ENCODE measurements at regions not wholly inside any gene's neighbourhood (a gene's known extent, or its start where the extent isn't known, plus 50 kb on each side); places are given as distances from the start of the nearest gene placed in this dataset.

DNA sequence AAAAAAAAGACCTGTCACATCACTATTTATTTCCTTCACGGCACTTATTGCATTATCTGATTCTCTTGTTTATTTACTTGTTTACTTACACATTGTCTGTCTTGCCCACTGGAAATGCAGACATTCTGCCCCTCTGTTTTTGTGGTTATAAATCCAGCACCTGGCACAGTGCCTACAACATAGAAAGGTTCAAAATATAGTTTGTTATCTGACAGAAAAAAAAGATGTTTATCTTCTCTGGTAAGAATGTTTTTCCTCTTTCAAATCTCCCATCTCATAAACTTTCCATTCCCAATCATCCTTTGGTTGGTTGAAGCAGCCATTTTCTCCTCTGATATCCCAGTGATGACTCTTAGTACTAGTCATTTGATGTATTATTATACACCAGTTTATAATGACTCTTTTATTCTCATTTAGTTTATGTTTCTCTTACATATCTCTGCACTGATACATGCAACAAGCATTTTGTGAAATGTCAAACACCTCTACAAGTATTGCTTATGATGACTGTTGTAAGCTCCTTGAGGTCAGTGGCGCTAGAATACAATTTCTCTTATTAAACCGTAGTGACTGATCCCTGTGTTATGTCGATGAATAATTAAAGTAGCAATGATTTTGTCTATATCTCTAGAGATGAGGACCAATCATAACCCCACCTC, 398.4 kb upstream of the TBL1XR1 start:
- Histone ChIP-seq H3K27ac (peak overlapping the region; percentile 67 to 81), H3K36me3 (no peaks in the 10 kb centered on the region), H3K4me3 (no peak overlapping the region), H3K9me3 (no peaks in the 10 kb centered on the region), H3K27me3 (no peaks in the 10 kb centered on the region), H3K4me1 (peaks cover 0 to 27% of the 10 kb centered on the region in 2 donors)
- DNase-seq (ENCODE audit: low spot score in 2 of 2), result no peak
- no peak for TF ChIP-seq POLR2AphosphoS5 (IDR thresholded peaks at IDR 0.05)
- TF ChIP-seq POLR2A (IDR thresholded peaks at IDR 0.05), result no peak
- TF ChIP-seq, protein P1, sequence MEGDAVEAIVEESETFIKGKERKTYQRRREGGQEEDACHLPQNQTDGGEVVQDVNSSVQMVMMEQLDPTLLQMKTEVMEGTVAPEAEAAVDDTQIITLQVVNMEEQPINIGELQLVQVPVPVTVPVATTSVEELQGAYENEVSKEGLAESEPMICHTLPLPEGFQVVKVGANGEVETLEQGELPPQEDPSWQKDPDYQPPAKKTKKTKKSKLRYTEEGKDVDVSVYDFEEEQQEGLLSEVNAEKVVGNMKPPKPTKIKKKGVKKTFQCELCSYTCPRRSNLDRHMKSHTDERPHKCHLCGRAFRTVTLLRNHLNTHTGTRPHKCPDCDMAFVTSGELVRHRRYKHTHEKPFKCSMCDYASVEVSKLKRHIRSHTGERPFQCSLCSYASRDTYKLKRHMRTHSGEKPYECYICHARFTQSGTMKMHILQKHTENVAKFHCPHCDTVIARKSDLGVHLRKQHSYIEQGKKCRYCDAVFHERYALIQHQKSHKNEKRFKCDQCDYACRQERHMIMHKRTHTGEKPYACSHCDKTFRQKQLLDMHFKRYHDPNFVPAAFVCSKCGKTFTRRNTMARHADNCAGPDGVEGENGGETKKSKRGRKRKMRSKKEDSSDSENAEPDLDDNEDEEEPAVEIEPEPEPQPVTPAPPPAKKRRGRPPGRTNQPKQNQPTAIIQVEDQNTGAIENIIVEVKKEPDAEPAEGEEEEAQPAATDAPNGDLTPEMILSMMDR (IDR thresholded peaks at IDR 0.05), result no peak
- intact Hi-C loops (cut with DNase I; ENCODE audit: low total_unique reads), result no loop called here

DNA sequence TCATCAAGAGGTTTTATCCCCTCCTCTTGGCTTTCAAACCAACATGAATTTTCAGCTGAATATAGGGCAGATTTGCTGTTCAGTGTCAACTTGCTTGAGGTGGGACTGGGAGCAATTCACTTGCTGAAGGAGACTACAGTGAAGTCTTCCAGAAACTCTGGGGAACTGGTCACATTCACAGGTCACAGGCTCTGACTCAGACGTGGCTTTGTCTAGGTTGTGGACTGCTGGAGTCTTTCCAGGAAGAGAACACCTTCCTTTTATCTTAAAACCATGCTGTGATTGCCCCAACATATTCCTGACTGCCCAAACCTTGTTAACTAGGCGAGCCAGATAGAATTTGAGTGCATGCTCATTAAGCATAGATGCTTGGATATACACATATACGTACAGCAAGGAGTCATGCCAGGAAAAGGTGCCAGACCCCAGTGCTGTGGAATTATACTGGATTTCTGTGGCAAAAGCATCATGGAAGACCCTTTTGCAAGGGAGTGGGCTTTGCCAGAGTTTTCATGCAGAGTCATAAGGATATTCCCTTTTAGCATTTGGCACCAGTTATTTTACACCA, 399.1 kb upstream of the TBL1XR1 start:
- TF ChIP-seq, protein P1 (IDR thresholded peaks at IDR 0.05), result no peak
- no peak for TF ChIP-seq POLR2AphosphoS5 (IDR thresholded peaks at IDR 0.05)
- TF ChIP-seq POLR2A (IDR thresholded peaks at IDR 0.05), result no peak
- H3K4me1 ChIP-seq, result peaks cover 0 to 27% of the 10 kb centered on the region in 2 donors
- intact Hi-C loops (cut with DNase I; ENCODE audit: low total_unique reads), result no loop called here

DNA sequence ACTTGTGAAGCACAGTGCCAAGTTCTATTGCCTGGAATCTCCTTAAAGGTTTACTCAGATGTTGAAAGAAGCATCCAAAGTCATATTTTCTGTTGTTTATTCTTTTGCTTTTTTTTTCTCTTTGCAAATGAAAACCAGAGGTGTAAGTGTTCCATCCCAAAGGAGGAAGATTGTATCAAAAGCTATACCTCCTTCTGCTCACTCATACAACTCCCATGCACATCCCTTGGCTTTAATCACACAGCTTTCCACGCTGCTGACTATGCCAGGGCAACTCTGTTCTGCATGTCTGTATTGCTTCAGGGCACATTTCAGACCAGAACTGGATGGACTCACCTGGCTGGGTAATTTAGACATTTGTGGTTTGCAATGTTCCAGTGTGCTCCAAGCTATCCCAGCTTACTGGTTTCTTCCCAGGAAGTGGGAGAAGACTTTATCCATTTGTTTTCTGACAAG, 399.6 kb upstream of the TBL1XR1 start:
- Histone ChIP-seq H3K27me3 (no peaks in the 10 kb centered on the region), H3K36me3 (no peaks in the 10 kb centered on the region), H3K27ac (peak overlapping the region; percentile 81 to 91), H3K9me3 (no peaks in the 10 kb centered on the region), H3K4me3 (no peak overlapping the region), H3K4me1 (peaks cover 0 to 27% of the 10 kb centered on the region in 2 donors)
- intact Hi-C loops (cut with DNase I; ENCODE audit: low total_unique reads), result no loop called here
- peak in 1 of 3 donors; percentile 43 for TF ChIP-seq POLR2AphosphoS5 (IDR thresholded peaks at IDR 0.05)
- TF ChIP-seq, protein P1 (IDR thresholded peaks at IDR 0.05), result no peak
- peak in 1 of 2 donors; percentile 73 for DNase-seq (ENCODE audit: low spot score in 2 of 2)

More for the DNA sequence above, 399.1 kb upstream of the TBL1XR1 start:
- Histone ChIP-seq H3K27me3 (no peaks in the 10 kb centered on the region), H3K9me3 (no peaks in the 10 kb centered on the region), H3K36me3 (no peaks in the 10 kb centered on the region), H3K27ac (peak overlapping the region; percentile 67 to 81), H3K4me3 (no peak overlapping the region)
- DNase-seq (ENCODE audit: low spot score in 2 of 2), result peak in 1 of 2 donors; percentile 34

DNA sequence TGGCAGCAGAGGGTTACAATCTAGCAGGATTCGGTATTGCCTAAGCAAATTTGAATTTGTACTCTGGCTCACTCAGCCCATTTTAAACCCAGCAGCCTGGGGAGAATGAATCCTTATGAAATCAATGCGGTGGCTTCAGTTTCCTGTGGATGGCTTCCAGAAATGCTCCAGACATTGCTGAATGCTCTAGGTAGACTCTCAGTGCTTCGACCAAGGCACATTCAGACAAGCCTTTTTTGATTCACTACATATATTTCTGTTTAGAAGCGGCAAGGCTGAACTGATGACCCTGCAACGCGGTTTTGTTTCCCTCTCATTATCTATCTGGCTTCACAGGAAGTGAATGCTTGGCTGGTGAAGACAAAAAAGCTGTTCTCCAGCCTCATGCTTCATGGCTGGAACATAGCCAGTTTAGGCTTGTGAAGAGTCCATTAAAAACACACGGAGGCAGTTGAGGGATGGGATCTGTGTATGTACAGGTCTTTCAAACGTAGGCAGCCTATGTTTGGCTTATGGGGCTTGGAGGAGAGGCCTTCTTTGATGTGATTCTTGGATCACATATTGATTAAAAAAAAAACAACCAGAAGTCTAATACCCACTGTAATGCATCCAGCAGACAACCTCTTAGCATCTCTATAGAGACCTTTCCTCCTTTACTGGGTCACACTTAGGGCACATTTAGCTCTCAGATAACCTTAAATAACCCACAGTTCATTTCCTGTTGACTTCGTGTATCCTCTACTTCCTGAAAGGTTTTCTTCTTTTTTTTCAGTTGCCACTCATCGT, 400.2 kb upstream of the TBL1XR1 start:
- DNase-seq (ENCODE audit: low spot score in 2 of 2), result peak in 1 of 2 donors; percentile 66
- H3K9me3 ChIP-seq, result no peaks in the 10 kb centered on the region
- H3K27ac ChIP-seq, result peak overlapping the region; percentile 81 to 91
- no peaks in the 10 kb centered on the region for H3K36me3 ChIP-seq
- peak overlapping the region in 2 of 3 donors; percentile 4 to 37 for H3K4me3 ChIP-seq
- no peaks in the 10 kb centered on the region for H3K27me3 ChIP-seq
- intact Hi-C loops (cut with DNase I; ENCODE audit: low total_unique reads), result no loop called here
- H3K4me1 ChIP-seq, result peaks cover 0 to 27% of the 10 kb centered on the region in 2 donors
- TF ChIP-seq, protein P1 (IDR thresholded peaks at IDR 0.05), result no peak
- TF ChIP-seq POLR2AphosphoS5 (IDR thresholded peaks at IDR 0.05), result peak in 1 of 3 donors; percentile 40

Data from breast epithelium (tissue), 4 donors.